Fibroblast of pulmonary artery (primary cell): ENCODE measurements at regions not wholly inside any gene's neighbourhood (a gene's known extent, or its start where the extent isn't known, plus 50 kb on each side); places are given as distances from the start of the nearest gene placed in this dataset.

ENCODE experiments used
- DNase-seq: peaks from one replicate; pipeline ENCODE4 v3.0.0-alpha.2; 2010; ENCODE audit warnings: low read depth
- H3K4me3 ChIP-seq: replicated peaks from 2 replicates; pipeline ENCODE4 v1.5.1; 2011; ENCODE audit warnings: low read depth, mild to moderate bottlenecking, control low read depth, low read length, moderate library complexity
- CTCF ChIP-seq: IDR thresholded peaks from 2 replicates; pipeline ENCODE4 v1.5.1; 2011; ENCODE audit warnings: mild to moderate bottlenecking, control low read depth, low read length, inconsistent platforms; ENCODE audit errors: missing control alignments

GRCh38 chr12:69131077-69131476 is 108.3 kb upstream of the CPSF6 start:
- no peak for TF ChIP-seq CTCF
- no peak for DNase-seq
- H3K4me3 ChIP-seq = no peak overlapping the region

- no peak overlapping the region for H3K4me3 ChIP-seq
- TF ChIP-seq CTCF = no peak
- DNase-seq = no peak
These were observed 102.3 kb upstream of the CPSF6 start for GRCh38 chr12:69136931-69137613.

- no peak for DNase-seq
- no peak for TF ChIP-seq CTCF
- no peak overlapping the region for H3K4me3 ChIP-seq
These were observed 98.3 kb upstream of the CPSF6 start for GRCh38 chr12:69141074-69141473.

GRCh38 chr12:69149270-69149669 is 90.1 kb upstream of the CPSF6 start:
- no peak overlapping the region for H3K4me3 ChIP-seq
- no peak for TF ChIP-seq CTCF
- DNase-seq = no peak

GRCh38 chr12:69150083-69150795 is 89.1 kb upstream of the CPSF6 start:
- no peak for DNase-seq
- H3K4me3 ChIP-seq = no peak overlapping the region
- no peak for TF ChIP-seq CTCF

- DNase-seq = no peak
- TF ChIP-seq CTCF = no peak
- H3K4me3 ChIP-seq = no peak overlapping the region
These were observed 88.6 kb upstream of the CPSF6 start for GRCh38 chr12:69150796-69151127.
